H9 (cell line): ENCODE measurements at regions not wholly inside any gene's neighbourhood (a gene's known extent, or its start where the extent isn't known, plus 50 kb on each side); places are given as distances from the start of the nearest gene placed in this dataset.

ENCODE experiments used
- DNase-seq: peaks from one replicate; pipeline ENCODE4 v3.0.0-alpha.2; 2017
- H2AFZ ChIP-seq: one replicate; pipeline ENCODE4 v1.6.1; 2013; ENCODE audit warnings: mild to moderate bottlenecking, low read length, control low read depth, moderate library complexity
- H2AK5ac ChIP-seq: 2 replicates; pipeline ENCODE4 v1.6.1; 2013; ENCODE audit warnings: low read length, control low read depth, mixed read lengths; ENCODE audit not compliant: insufficient read length
- H2BK120ac ChIP-seq: one replicate; pipeline ENCODE4 v1.6.1; 2013; ENCODE audit warnings: low read depth, mild to moderate bottlenecking, low read length, control low read depth, inconsistent platforms; ENCODE audit not compliant: poor library complexity, severe bottlenecking
- H2BK12ac ChIP-seq: 2 replicates; pipeline ENCODE4 v1.6.1; 2013; ENCODE audit warnings: low read length, control low read depth, mixed read lengths, low read depth; ENCODE audit not compliant: insufficient read length
- H2BK15ac ChIP-seq: 2 replicates; pipeline ENCODE4 v1.6.1; 2013; ENCODE audit warnings: low read depth, low read length, control low read depth
- H2BK20ac ChIP-seq: one replicate; pipeline ENCODE4 v1.6.1; 2013; ENCODE audit warnings: low read depth, mild to moderate bottlenecking, low read length, control low read depth, inconsistent platforms; ENCODE audit not compliant: poor library complexity, severe bottlenecking
- H2BK5ac ChIP-seq: 2 replicates; pipeline ENCODE4 v1.6.1; 2013; ENCODE audit warnings: low read length, control low read depth, mixed read lengths; ENCODE audit not compliant: insufficient read length
- H3K14ac ChIP-seq: 2 replicates; pipeline ENCODE4 v1.6.1; 2013; ENCODE audit warnings: low read length, control low read depth; ENCODE audit not compliant: insufficient read depth
- H3K18ac ChIP-seq: 2 replicates; pipeline ENCODE4 v1.6.1; 2013; ENCODE audit warnings: low read depth, mild to moderate bottlenecking, mixed read lengths, low read length, control low read depth; ENCODE audit not compliant: insufficient read length
- H3K23ac ChIP-seq: 2 replicates; pipeline ENCODE4 v1.6.1; 2013; ENCODE audit warnings: low read length, control low read depth, mixed read lengths, low read depth; ENCODE audit not compliant: insufficient read length
- H3K23me2 ChIP-seq: 2 replicates; pipeline ENCODE4 v1.6.1; 2013; ENCODE audit warnings: low read depth, mild to moderate bottlenecking, mixed read lengths, low read length, control low read depth; ENCODE audit not compliant: insufficient read length, poor library complexity, severe bottlenecking
- H3K27ac ChIP-seq: 2 replicates; pipeline ENCODE4 v1.5.1; 2013; ENCODE audit warnings: low read length, control low read depth, mixed read lengths, low read depth; ENCODE audit not compliant: insufficient read length
- H3K27me3 ChIP-seq: 2 replicates; pipeline ENCODE4 v1.6.1; 2013; ENCODE audit warnings: low read length, control low read depth, inconsistent platforms; ENCODE audit not compliant: insufficient read depth
- H3K4ac ChIP-seq: 2 replicates; pipeline ENCODE4 v1.6.1; 2013; ENCODE audit warnings: low read depth, mild to moderate bottlenecking, control low read depth, inconsistent platforms, low read length, moderate library complexity
- H3K4me1 ChIP-seq: 2 replicates; pipeline ENCODE4 v1.6.1; 2013; ENCODE audit warnings: low read length, control low read depth, inconsistent platforms; ENCODE audit not compliant: insufficient read depth
- H3K4me2 ChIP-seq: 2 replicates; pipeline ENCODE4 v1.6.1; 2013; ENCODE audit warnings: low read length, control low read depth, mixed read lengths; ENCODE audit not compliant: insufficient read length, insufficient read depth
- H3K56ac ChIP-seq: 2 replicates; pipeline ENCODE4 v1.6.1; 2013; ENCODE audit warnings: low read depth, mild to moderate bottlenecking, mixed read lengths, low read length, control low read depth; ENCODE audit not compliant: insufficient read length
- H3K79me1 ChIP-seq: 2 replicates; pipeline ENCODE4 v1.6.1; 2013; ENCODE audit warnings: low read depth, mild to moderate bottlenecking, moderate library complexity, low read length, control low read depth, inconsistent platforms; ENCODE audit not compliant: insufficient read depth, poor library complexity, severe bottlenecking
- H3K79me2 ChIP-seq: 2 replicates; pipeline ENCODE4 v1.6.1; 2013; ENCODE audit warnings: low read length, control low read depth, inconsistent platforms; ENCODE audit not compliant: insufficient read depth
- H3K9ac ChIP-seq: 2 replicates; pipeline ENCODE4 v1.6.1; 2013; ENCODE audit warnings: low read length, control low read depth, mixed read lengths; ENCODE audit not compliant: insufficient read length; ENCODE audit errors: extremely low read depth
- H3K9me3 ChIP-seq: one replicate; pipeline ENCODE4 v1.6.1; 2013; ENCODE audit warnings: low read depth, low read length, inconsistent platforms; ENCODE audit not compliant: control insufficient read depth
- H3T11ph ChIP-seq: one replicate; pipeline ENCODE4 v1.6.1; 2013; ENCODE audit warnings: mild to moderate bottlenecking, low read length, control low read depth, inconsistent platforms
- H4K20me1 ChIP-seq: one replicate; pipeline ENCODE4 v1.6.1; 2013; ENCODE audit not compliant: control insufficient read depth, insufficient read length, insufficient read depth
- H4K5ac ChIP-seq: 2 replicates; pipeline ENCODE4 v1.6.1; 2013; ENCODE audit warnings: low read depth, mild to moderate bottlenecking, mixed read lengths, low read length, control low read depth; ENCODE audit not compliant: insufficient read length
- H4K8ac ChIP-seq: replicated peaks from 2 replicates; pipeline ENCODE4 v1.6.1; 2013; ENCODE audit warnings: low read length, control low read depth, mixed read lengths, low read depth; ENCODE audit not compliant: insufficient read length
- H4K91ac ChIP-seq: 2 replicates; pipeline ENCODE4 v1.6.1; 2013; ENCODE audit warnings: low read depth, mild to moderate bottlenecking, moderate library complexity, mixed read lengths, low read length, control low read depth; ENCODE audit not compliant: insufficient read length
- H3K27ac Mint-ChIP-seq, 3 experiments: 2 replicates in 2 of 3; 3 replicates in 1 of 3; pipeline ENCODE4 v1.8.0; 2020 to 2021; ENCODE audit warnings: mixed read lengths in 3 of 3, mild to moderate bottlenecking in 1 of 3, moderate library complexity in 1 of 3
- H3K27me3 Mint-ChIP-seq: 2 replicates; pipeline ENCODE4 v1.8.0; 2021; ENCODE audit warnings: low read depth, mild to moderate bottlenecking, moderate library complexity, mixed read lengths
- H3K36me3 Mint-ChIP-seq, 3 experiments: 2 replicates in 2 of 3; 3 replicates in 1 of 3; pipeline ENCODE4 v1.8.0; 2020 to 2021; ENCODE audit warnings: low read depth in 3 of 3, mixed read lengths in 3 of 3; ENCODE audit not compliant: insufficient read depth in 1 of 3
- H3K4me1 Mint-ChIP-seq, 2 experiments: 2 replicates each; pipeline ENCODE4 v1.8.0; 2020; ENCODE audit warnings: mixed read lengths in 2 of 2
- H3K4me3 Mint-ChIP-seq, 2 experiments: 2 replicates in 1 of 2; 3 replicates in 1 of 2; pipeline ENCODE4 v1.8.0; 2020 to 2021; ENCODE audit warnings: mild to moderate bottlenecking in 2 of 2, mixed read lengths in 2 of 2, moderate library complexity in 1 of 2
- H3K9me3 Mint-ChIP-seq, 2 experiments: 2 replicates in 1 of 2; 3 replicates in 1 of 2; pipeline ENCODE4 v1.8.0; 2020; ENCODE audit warnings: mild to moderate bottlenecking in 2 of 2, mixed read lengths in 2 of 2, moderate library complexity in 1 of 2
- WGBS: extraction: QIAGEN DNeasy Blood & Tissue Kit; methylation state at CpG from one replicate; pipeline ENCODE4 v1.1.7; 2013; ENCODE audit warnings: missing lambda C conversion rate, low lambda C conversion rate, mixed read lengths; ENCODE audit not compliant: insufficient read length; ENCODE audit errors: extremely low coverage; 5-methylcytosine and 5-hydroxymethylcytosine counted together
- TF ChIP-seq, protein P1 (sequence below): fragments of 200-600 bp; sonication (generic); conservative IDR thresholded peaks from 3 replicates; pipeline ENCODE4 v1.8.0; 2021; ENCODE audit warnings: antibody characterized with exemption, mild to moderate bottlenecking

GRCh38 chr14:66000766-66001165, 485.4 kb upstream of the CCDC196 start:
- no peaks in the 10 kb centered on the region for H3K79me1 ChIP-seq
- no peak overlapping the region for H4K8ac ChIP-seq
- no peak for DNase-seq
- no peak overlapping the region for H2AFZ ChIP-seq
- no CpG with 5 or more reads among the region's 1 CpG for WGBS
- no peaks in the 10 kb centered on the region for H3K23me2 ChIP-seq
- peaks cover 25% of the 10 kb centered on the region for H3K9me3 ChIP-seq
- H3K4me2 ChIP-seq, result no peak overlapping the region
- no peak overlapping the region for H4K5ac ChIP-seq
- no peaks in the 10 kb centered on the region for H3K27me3 ChIP-seq
- Mint-ChIP-seq H3K4me1 (peaks cover 25 to 31% of the 10 kb centered on the region in 2 experiments), H3K9me3 (peaks cover 46 to 52% of the 10 kb centered on the region in 2 experiments), H3K27ac (no peak overlapping the region), H3K36me3 (peaks cover 34 to 54% (median 39%) of the 10 kb centered on the region in 3 experiments), H3K4me3 (no peak overlapping the region), H3K27me3 (peaks cover 4% of the 10 kb centered on the region; the same call in 1 of the 2 replicates)
- H3K4me1 ChIP-seq, result no peaks in the 10 kb centered on the region
- no peak overlapping the region for H2BK20ac ChIP-seq
- no peaks in the 10 kb centered on the region for H4K20me1 ChIP-seq
- H2BK12ac ChIP-seq, result no peak overlapping the region
- H3K14ac ChIP-seq, result no peak overlapping the region
- no peak overlapping the region for H3K18ac ChIP-seq
- H3K9ac ChIP-seq, result no peak overlapping the region
- H3T11ph ChIP-seq, result no peak overlapping the region
- H3K27ac ChIP-seq, result no peak overlapping the region
- no peak overlapping the region for H2BK120ac ChIP-seq
- H2BK15ac ChIP-seq, result no peak overlapping the region
- H3K4ac ChIP-seq, result no peak overlapping the region
- no peak overlapping the region for H2AK5ac ChIP-seq
- H3K79me2 ChIP-seq, result no peaks in the 10 kb centered on the region
- no peak overlapping the region for H4K91ac ChIP-seq
- no peak overlapping the region for H3K23ac ChIP-seq
- no peak overlapping the region for H3K56ac ChIP-seq
- H2BK5ac ChIP-seq, result no peak overlapping the region
- TF ChIP-seq, protein P1, sequence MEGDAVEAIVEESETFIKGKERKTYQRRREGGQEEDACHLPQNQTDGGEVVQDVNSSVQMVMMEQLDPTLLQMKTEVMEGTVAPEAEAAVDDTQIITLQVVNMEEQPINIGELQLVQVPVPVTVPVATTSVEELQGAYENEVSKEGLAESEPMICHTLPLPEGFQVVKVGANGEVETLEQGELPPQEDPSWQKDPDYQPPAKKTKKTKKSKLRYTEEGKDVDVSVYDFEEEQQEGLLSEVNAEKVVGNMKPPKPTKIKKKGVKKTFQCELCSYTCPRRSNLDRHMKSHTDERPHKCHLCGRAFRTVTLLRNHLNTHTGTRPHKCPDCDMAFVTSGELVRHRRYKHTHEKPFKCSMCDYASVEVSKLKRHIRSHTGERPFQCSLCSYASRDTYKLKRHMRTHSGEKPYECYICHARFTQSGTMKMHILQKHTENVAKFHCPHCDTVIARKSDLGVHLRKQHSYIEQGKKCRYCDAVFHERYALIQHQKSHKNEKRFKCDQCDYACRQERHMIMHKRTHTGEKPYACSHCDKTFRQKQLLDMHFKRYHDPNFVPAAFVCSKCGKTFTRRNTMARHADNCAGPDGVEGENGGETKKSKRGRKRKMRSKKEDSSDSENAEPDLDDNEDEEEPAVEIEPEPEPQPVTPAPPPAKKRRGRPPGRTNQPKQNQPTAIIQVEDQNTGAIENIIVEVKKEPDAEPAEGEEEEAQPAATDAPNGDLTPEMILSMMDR, result no peak
